Right lobe of liver (tissue), 6 donors: ENCODE measurements at regions not wholly inside any gene's neighbourhood (a gene's known extent, or its start where the extent isn't known, plus 50 kb on each side); places are given as distances from the start of the nearest gene placed in this dataset.

Experiments
- ATAC-seq, 4 donors: fragments of 200-7000 bp; cut with Tn5 transposase; one replicate each; pipeline ENCODE4 v1.9.1; 2020; ENCODE audit warnings: mild to moderate bottlenecking in 4 of 4, moderate library complexity in 4 of 4
- DNase-seq, 3 donors: peaks; one replicate each; pipeline ENCODE4 v3.0.0-alpha.2; 2020
- H3K27ac ChIP-seq, 3 donors: fragments of 200-600 bp; one replicate each; pipeline ENCODE4 v1.8.0; 2022
- H3K27me3 ChIP-seq, 2 donors: fragments of 200-600 bp; one replicate each; pipeline ENCODE4 v1.8.0; 2022
- H3K36me3 ChIP-seq, 4 donors: fragments of 200-600 bp; sonication (generic) in 1 of 4; one replicate each; pipeline versions ENCODE4 v1.5.1 to v1.8.0; 2017 to 2022; ENCODE audit warnings: control low read depth in 1 of 4
- H3K4me1 ChIP-seq, 4 donors: fragments of 200-600 bp; sonication (generic) in 1 of 4; one replicate each; pipeline versions ENCODE4 v1.5.1 to v1.8.0; 2017 to 2022; ENCODE audit warnings: control low read depth in 1 of 4
- H3K4me3 ChIP-seq, 3 donors: fragments of 200-600 bp; one replicate each; pipeline ENCODE4 v1.8.0; 2022
- H3K9me3 ChIP-seq, 4 donors: fragments of 200-600 bp; sonication (generic) in 1 of 4; one replicate each; pipeline versions ENCODE4 v1.5.1 to v1.8.0; 2017 to 2022; ENCODE audit warnings: control low read depth in 1 of 4
- CTCF ChIP-seq, 4 donors: fragments of 200-600 bp in 3 of 4; fragments of 450-650 bp in 1 of 4; IDR thresholded peaks; one replicate each; pipeline versions ENCODE4 v1.5.1 to v1.8.0; 2016 to 2022; ENCODE audit warnings: antibody characterized with exemption in 4 of 4, mild to moderate bottlenecking in 2 of 4
- POLR2A ChIP-seq: fragments of 450-650 bp; IDR thresholded peaks from one replicate; pipeline ENCODE4 v1.6.1; 2017; ENCODE audit warnings: antibody characterized with exemption, mild to moderate bottlenecking
- WGBS: methylation state at CpG from one replicate; pipeline ENCODE4 v1.1.6; 2018; ENCODE audit warnings: low coverage, low lambda C conversion rate; ENCODE audit not compliant: insufficient coverage; ENCODE audit errors: missing lambda C conversion rate; 5-methylcytosine and 5-hydroxymethylcytosine counted together
- intact Hi-C, 2 donors: fragments of 100-400 bp; cut with DNase I; formaldehyde crosslinking; loops; one replicate each; pipeline versions ENCODE4 v1.11.2 to v1.14.1; 2022
- donor health status: DM: no; HTN: yes; CAD: no.
- donor health status: DM: no; HTN: no; CAD: no.
- donor health status: DM: no; HTN: no; CAD: no.
- donor health status: DM: no; HTN: yes; CAD: no.
- donor health status: DM: no; HTN: yes; CAD: no.

DNA sequence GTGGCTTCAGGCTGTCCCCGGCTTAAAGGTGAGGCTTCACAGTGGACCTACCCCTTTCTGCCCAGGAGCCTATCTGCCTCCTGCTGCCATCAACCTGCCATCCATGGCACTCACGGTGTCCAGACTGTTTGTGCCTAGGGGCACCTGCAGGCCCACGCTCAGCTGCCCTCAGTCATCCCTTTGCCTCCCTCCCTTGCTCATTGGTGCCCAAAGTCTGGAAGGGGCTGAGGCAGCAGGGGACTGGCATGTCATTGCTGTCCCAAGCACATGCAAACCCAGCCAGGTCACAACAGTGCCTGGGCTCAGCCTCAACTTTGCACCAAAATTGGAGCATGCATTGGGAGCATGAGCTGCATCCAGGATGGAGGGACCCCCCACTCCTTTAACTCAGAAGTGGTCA lies 1142.7 kb upstream of the NCAM2 start:
- Histone ChIP-seq H3K36me3 (no peaks in the 10 kb centered on the region), H3K27me3 (no peaks in the 10 kb centered on the region), H3K4me1 (no peaks in the 10 kb centered on the region), H3K27ac (no peak overlapping the region), H3K4me3 (no peak overlapping the region), H3K9me3 (no peaks in the 10 kb centered on the region)
- TF ChIP-seq CTCF (IDR thresholded peaks at IDR 0.05) (no peak), POLR2A (no peak)
- 72% methylated on average over 2 of the region's 3 CpGs for WGBS
- ATAC-seq = no peak
- no peak for DNase-seq
- intact Hi-C loops = no loop called here

- TF ChIP-seq POLR2A (no peak), CTCF (IDR thresholded peaks at IDR 0.05) (no peak)
- Histone ChIP-seq H3K27ac (no peak overlapping the region), H3K36me3 (no peaks in the 10 kb centered on the region), H3K4me1 (no peaks in the 10 kb centered on the region), H3K27me3 (no peaks in the 10 kb centered on the region), H3K4me3 (no peak overlapping the region), H3K9me3 (no peaks in the 10 kb centered on the region)
- DNase-seq = no peak
- 53% methylated on average over 2 of the region's 2 CpGs for WGBS
- intact Hi-C loops = no loop called here
- ATAC-seq = no peak
Measured at GRCh38 chr21:19864476-19864875, 1133.7 kb upstream of the NCAM2 start.

- Histone ChIP-seq H3K9me3 (no peaks in the 10 kb centered on the region), H3K27ac (no peak overlapping the region), H3K27me3 (no peaks in the 10 kb centered on the region), H3K4me1 (no peaks in the 10 kb centered on the region), H3K36me3 (no peaks in the 10 kb centered on the region), H3K4me3 (no peak overlapping the region)
- DNase-seq = no peak
- no peak for TF ChIP-seq CTCF (IDR thresholded peaks at IDR 0.05)
- TF ChIP-seq POLR2A = no peak
- WGBS = 84% methylated on average over 2 of the region's 2 CpGs
- intact Hi-C loops = no loop called here
- ATAC-seq = no peak
Measured at GRCh38 chr21:19870682-19871081, 1127.5 kb upstream of the NCAM2 start.

DNA sequence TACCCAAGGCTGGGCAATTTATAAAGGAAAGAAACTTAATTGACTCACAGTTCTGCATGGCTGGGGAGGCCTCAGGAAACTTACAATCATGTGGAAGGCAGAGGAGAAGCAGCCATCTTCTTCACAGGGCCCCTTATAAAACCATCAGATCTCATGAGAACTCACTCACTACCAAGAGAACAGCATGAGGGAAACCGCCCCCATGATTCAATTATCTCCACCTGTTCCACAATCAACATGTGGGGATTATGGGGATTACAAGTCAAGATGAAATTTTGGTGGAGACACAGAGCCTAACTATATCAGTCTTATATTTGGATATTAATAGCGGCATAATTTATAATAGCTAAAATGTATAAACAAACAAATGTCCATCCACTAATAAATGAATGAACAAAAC lies 1123.7 kb upstream of the NCAM2 start:
- H3K4me1 ChIP-seq = no peaks in the 10 kb centered on the region
- H3K27me3 ChIP-seq = no peaks in the 10 kb centered on the region
- no peak for ATAC-seq
- WGBS = 47% methylated on average over 2 of the region's 2 CpGs
- TF ChIP-seq POLR2A = no peak
- TF ChIP-seq CTCF (IDR thresholded peaks at IDR 0.05) = no peak
- intact Hi-C loops = no loop called here
- DNase-seq = no peak
- peaks cover 0 to 4% (median 0%) of the 10 kb centered on the region in 4 donors for H3K9me3 ChIP-seq
- H3K36me3 ChIP-seq = no peaks in the 10 kb centered on the region
- no peak overlapping the region for H3K27ac ChIP-seq
- H3K4me3 ChIP-seq = no peak overlapping the region

DNA sequence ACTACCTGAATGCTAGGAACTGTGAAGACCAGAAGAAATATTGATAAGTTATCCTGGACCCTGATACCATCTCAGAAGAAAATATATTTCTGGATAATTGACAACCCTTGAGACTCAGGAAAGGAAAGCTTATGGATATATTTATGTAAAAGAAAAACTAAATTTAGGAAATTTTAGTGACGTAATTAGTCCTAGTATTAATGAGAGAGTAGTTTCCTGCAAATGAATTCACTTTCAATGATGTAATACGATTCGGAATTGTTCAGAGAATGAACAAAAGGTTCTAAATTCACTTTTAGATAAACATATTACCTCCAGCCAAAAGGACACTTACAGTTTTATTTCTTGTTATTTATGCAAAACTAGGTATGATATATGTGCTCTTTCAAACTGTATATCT lies 1120.1 kb upstream of the NCAM2 start:
- intact Hi-C loops = no loop called here
- WGBS = 49% methylated on average over 3 of the region's 3 CpGs
- no peak for TF ChIP-seq CTCF (IDR thresholded peaks at IDR 0.05)
- no peak for TF ChIP-seq POLR2A

More for the DNA sequence above, 1120.1 kb upstream of the NCAM2 start:
- no peak overlapping the region for H3K27ac ChIP-seq
- no peaks in the 10 kb centered on the region for H3K4me1 ChIP-seq
- no peaks in the 10 kb centered on the region for H3K36me3 ChIP-seq
- no peak overlapping the region for H3K4me3 ChIP-seq
- ATAC-seq (no peak), DNase-seq (no peak)
- no peaks in the 10 kb centered on the region for H3K27me3 ChIP-seq
- peaks cover 0 to 4% (median 0%) of the 10 kb centered on the region in 4 donors for H3K9me3 ChIP-seq
